ENCODE measurements at regions not wholly inside any gene's neighbourhood (a gene's known extent, or its start where the extent isn't known, plus 50 kb on each side); places are given as distances from the start of the nearest gene placed in this dataset.

DNA sequence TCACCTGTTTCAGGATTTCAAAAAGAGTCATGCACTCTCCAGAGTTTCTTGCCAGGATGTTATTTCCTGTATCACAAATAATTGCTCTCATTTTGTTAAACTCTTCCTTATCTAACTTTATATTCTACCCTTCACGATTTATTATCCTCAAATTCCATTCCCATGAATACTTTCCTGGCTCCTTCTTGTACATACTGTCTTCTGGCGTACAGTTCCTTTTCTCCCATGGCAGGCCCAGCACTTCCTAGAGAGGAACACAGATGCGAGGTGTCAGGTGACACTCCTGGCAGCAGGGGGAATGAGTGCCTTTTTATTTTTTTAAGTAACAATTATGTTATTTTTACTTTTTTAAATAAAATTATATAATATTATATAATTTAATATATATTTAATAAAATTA, 411.9 kb downstream of the TFEC start:
- TF ChIP-seq, protein P1, sequence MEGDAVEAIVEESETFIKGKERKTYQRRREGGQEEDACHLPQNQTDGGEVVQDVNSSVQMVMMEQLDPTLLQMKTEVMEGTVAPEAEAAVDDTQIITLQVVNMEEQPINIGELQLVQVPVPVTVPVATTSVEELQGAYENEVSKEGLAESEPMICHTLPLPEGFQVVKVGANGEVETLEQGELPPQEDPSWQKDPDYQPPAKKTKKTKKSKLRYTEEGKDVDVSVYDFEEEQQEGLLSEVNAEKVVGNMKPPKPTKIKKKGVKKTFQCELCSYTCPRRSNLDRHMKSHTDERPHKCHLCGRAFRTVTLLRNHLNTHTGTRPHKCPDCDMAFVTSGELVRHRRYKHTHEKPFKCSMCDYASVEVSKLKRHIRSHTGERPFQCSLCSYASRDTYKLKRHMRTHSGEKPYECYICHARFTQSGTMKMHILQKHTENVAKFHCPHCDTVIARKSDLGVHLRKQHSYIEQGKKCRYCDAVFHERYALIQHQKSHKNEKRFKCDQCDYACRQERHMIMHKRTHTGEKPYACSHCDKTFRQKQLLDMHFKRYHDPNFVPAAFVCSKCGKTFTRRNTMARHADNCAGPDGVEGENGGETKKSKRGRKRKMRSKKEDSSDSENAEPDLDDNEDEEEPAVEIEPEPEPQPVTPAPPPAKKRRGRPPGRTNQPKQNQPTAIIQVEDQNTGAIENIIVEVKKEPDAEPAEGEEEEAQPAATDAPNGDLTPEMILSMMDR (IDR thresholded peaks at IDR 0.05; ENCODE audit: low read length): no peak
- TF ChIP-seq EZH2 (IDR thresholded peaks at IDR 0.05; ENCODE audit: borderline replicate concordance, low read length): no peak

Data from OCI-LY1 (cell line).